Prostate gland (tissue), 2 donors: ENCODE measurements at regions not wholly inside any gene's neighbourhood (a gene's known extent, or its start where the extent isn't known, plus 50 kb on each side); places are given as distances from the start of the nearest gene placed in this dataset.

Experiments
- DNase-seq: peaks from one replicate; pipeline ENCODE4 v3.0.0-alpha.2; 2019; ENCODE audit warnings: low spot score
- H3K27ac ChIP-seq, 2 donors: fragments of 200-600 bp; sonication (generic); 2 replicates each; pipeline ENCODE4 v1.5.1; 2017 to 2019
- H3K27me3 ChIP-seq: fragments of 200-600 bp; sonication (generic); replicated peaks from 2 replicates; pipeline ENCODE4 v1.5.1; 2019; ENCODE audit not compliant: insufficient read depth
- H3K36me3 ChIP-seq, 2 donors: fragments of 200-600 bp; sonication (generic); 1 replicate in 1 of 2; 2 replicates in 1 of 2; pipeline versions ENCODE4 v1.5.1 to v1.8.1; 2017 to 2019
- H3K4me1 ChIP-seq: fragments of 200-600 bp; sonication (generic); replicated peaks from 2 replicates; pipeline ENCODE4 v1.5.1; 2019
- H3K4me3 ChIP-seq, 2 donors: fragments of 200-600 bp; sonication (generic); 2 replicates each; pipeline ENCODE4 v1.5.1; 2017 to 2019
- H3K9me3 ChIP-seq: fragments of 200-600 bp; sonication (generic); 2 replicates; pipeline ENCODE4 v1.5.1; 2017
- POLR2A ChIP-seq: fragments of 450-650 bp; IDR thresholded peaks from one replicate; pipeline ENCODE4 v1.6.1; 2016; ENCODE audit warnings: antibody characterized with exemption, mild to moderate bottlenecking
- POLR2AphosphoS5 ChIP-seq: sonication (generic); formaldehyde crosslinking; IDR thresholded peaks from one replicate; pipeline ENCODE4 v1.6.1; 2017; ENCODE audit warnings: antibody characterized with exemption
- WGBS: methylation state at CpG from one replicate; pipeline ENCODE4 v1.1.5; 2018; 5-methylcytosine and 5-hydroxymethylcytosine counted together
- intact Hi-C: fragments of 100-400 bp; cut with DNase I; formaldehyde crosslinking; loops from one replicate; pipeline ENCODE4 v1.14.2; 2022
- TF ChIP-seq, protein P1 (sequence below), 4 experiments: fragments of 200-600 bp in 2 of 4; fragments of 450-650 bp in 2 of 4; sonication (generic) in 2 of 4; IDR thresholded peaks; 1 replicate in 3 of 4; 2 replicates in 1 of 4; pipeline ENCODE4 v1.5.1; 2016 to 2019; ENCODE audit warnings: antibody characterized with exemption in 4 of 4, mild to moderate bottlenecking in 2 of 4, moderate library complexity in 2 of 4

DNA sequence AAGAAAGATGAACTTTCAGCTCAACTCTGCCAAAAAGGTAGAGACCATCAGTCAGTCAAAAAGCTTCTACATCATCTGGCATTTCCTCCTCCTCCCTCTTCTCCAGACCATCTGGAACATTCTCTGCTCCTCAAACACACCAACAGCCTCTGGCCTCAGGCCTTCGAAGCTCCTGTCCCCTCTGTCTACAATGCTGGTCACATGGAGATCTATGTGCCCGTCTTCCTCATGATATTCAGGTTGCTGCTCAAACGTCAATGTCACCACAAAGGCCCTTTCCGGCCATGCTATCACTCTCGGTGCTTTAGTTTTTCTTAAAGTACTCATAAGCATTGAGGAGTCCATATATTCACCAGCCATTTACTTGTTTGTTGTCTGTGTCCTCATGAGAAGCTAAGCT lies 146.2 kb downstream of the SPATA19 start:
- no peak for TF ChIP-seq POLR2A
- TF ChIP-seq, protein P1, sequence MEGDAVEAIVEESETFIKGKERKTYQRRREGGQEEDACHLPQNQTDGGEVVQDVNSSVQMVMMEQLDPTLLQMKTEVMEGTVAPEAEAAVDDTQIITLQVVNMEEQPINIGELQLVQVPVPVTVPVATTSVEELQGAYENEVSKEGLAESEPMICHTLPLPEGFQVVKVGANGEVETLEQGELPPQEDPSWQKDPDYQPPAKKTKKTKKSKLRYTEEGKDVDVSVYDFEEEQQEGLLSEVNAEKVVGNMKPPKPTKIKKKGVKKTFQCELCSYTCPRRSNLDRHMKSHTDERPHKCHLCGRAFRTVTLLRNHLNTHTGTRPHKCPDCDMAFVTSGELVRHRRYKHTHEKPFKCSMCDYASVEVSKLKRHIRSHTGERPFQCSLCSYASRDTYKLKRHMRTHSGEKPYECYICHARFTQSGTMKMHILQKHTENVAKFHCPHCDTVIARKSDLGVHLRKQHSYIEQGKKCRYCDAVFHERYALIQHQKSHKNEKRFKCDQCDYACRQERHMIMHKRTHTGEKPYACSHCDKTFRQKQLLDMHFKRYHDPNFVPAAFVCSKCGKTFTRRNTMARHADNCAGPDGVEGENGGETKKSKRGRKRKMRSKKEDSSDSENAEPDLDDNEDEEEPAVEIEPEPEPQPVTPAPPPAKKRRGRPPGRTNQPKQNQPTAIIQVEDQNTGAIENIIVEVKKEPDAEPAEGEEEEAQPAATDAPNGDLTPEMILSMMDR (IDR thresholded peaks at IDR 0.05): no peak
- no peak for TF ChIP-seq POLR2AphosphoS5

DNA sequence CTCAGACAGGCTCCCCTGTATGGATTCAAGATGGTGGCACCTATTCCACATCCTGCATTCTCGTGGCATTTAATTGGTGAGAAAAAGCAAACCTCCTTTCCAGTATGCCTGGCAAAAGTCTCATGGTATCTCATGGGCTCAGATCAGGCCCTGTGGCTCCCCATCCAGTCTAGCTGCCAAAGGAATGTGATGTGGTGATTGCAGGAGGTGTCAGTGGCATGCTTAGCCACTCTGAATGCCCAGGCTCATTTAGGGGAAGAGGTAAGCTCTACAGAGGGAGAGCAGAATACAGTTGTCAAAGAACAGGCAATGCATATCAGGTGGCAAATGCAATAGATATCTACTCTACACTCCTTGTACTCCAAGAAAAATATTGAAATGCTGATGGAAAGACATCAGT lies 146.7 kb downstream of the SPATA19 start:
- TF ChIP-seq, protein P1 (IDR thresholded peaks at IDR 0.05): no peak
- no peak for TF ChIP-seq POLR2AphosphoS5
- no peak for TF ChIP-seq POLR2A
- WGBS: 100% methylated on average over 1 of the region's 1 CpG
- H3K4me3 ChIP-seq: no peak overlapping the region
- no peaks in the 10 kb centered on the region for H3K9me3 ChIP-seq
- no peaks in the 10 kb centered on the region for H3K36me3 ChIP-seq
- DNase-seq: no peak
- intact Hi-C loops: no loop called here
- no peak overlapping the region for H3K27ac ChIP-seq
- H3K27me3 ChIP-seq: no peaks in the 10 kb centered on the region
- no peaks in the 10 kb centered on the region for H3K4me1 ChIP-seq

More for the DNA sequence above, 146.2 kb downstream of the SPATA19 start:
- no peak overlapping the region for H3K27ac ChIP-seq
- H3K4me1 ChIP-seq: no peaks in the 10 kb centered on the region
- H3K27me3 ChIP-seq: no peaks in the 10 kb centered on the region
- intact Hi-C loops: no loop called here
- WGBS: 90% methylated on average over 5 of the region's 5 CpGs
- no peaks in the 10 kb centered on the region for H3K36me3 ChIP-seq
- no peak for DNase-seq
- H3K4me3 ChIP-seq: no peak overlapping the region
- no peaks in the 10 kb centered on the region for H3K9me3 ChIP-seq

DNA sequence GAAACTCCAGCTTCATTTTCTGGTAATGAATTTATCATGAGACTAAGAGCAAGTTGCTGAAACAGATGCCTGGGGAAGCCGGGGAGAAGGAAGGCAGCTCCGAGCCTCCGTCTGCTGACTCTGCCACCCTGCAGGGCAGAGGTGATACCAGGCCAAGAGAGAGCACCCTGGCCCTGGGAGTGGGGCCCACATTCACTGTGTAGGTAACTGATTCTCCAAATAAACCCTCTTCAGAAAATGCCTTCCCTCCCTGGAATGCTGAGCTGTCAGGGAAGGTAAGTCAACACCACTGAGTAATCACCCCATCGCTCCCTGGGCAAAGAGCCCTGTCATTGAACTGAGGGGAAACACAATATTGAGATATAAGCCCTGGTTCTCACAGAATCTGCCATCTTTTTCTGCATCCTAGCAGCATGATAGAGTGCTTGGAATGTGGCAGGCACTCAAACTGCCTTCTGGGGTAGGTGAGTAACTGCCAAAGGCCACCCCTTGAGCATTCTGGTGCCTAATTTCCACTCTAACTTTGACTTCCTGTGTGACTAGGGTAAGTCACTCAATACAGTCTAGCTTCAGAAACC lies 147.6 kb downstream of the SPATA19 start:
- Histone ChIP-seq H3K4me3 (no peak overlapping the region), H3K27ac (no peak overlapping the region), H3K36me3 (no peaks in the 10 kb centered on the region), H3K27me3 (no peaks in the 10 kb centered on the region), H3K4me1 (no peaks in the 10 kb centered on the region), H3K9me3 (no peaks in the 10 kb centered on the region)
- TF ChIP-seq, protein P1 (IDR thresholded peaks at IDR 0.05): no peak
- TF ChIP-seq POLR2A: no peak
- TF ChIP-seq POLR2AphosphoS5: no peak
- 78% methylated on average over 4 of the region's 4 CpGs for WGBS
- no peak for DNase-seq
- intact Hi-C loops: no loop called here

DNA sequence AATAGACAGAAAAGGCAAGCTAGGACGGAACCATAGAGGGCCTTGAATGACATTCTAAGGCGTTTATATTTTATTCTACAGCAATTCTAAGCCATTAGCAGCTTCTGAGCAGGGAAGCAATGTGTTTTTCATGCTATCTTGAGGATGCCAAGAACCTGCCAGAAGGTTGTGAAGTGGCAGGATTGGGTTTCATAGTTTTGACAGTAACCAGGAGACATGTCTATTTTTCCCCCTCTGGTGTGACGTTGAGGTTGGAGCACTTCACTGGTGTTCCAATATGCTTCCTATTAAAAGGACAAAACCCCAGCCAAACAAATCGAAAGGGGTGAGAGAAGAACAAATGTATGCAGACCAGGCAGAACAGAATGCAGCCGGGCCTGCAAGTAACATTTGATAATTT lies 148.2 kb downstream of the SPATA19 start:
- no peak for TF ChIP-seq POLR2AphosphoS5
- no peak for TF ChIP-seq POLR2A
- TF ChIP-seq, protein P1 (IDR thresholded peaks at IDR 0.05): no peak
- no peak for DNase-seq
- Histone ChIP-seq H3K36me3 (no peaks in the 10 kb centered on the region), H3K9me3 (no peaks in the 10 kb centered on the region), H3K4me3 (no peak overlapping the region), H3K4me1 (no peaks in the 10 kb centered on the region), H3K27ac (no peak overlapping the region), H3K27me3 (no peaks in the 10 kb centered on the region)
- WGBS: 48% methylated on average over 5 of the region's 5 CpGs
- intact Hi-C loops: no loop called here

DNA sequence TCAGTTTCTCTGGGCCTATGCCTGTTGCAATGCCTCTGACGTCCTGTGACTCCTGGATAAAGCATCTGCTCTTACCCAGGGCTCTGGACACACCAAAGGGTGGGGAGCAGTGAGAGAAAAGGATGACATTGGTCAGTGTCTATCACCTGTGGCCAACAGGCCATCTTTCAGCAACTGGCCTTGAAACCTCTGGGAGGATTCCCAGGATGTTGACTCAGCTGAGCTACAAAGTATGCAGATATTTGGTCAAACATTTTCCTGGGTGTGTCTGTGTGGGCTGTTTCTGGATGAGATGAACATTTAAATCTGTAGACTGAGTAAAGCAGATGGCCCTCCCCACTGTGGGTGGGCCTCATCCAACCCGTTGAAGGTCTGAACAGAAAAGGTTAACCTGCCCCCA lies 149.9 kb downstream of the SPATA19 start:
- Histone ChIP-seq H3K4me1 (no peaks in the 10 kb centered on the region), H3K27me3 (no peaks in the 10 kb centered on the region), H3K36me3 (no peaks in the 10 kb centered on the region), H3K27ac (no peak overlapping the region), H3K9me3 (no peaks in the 10 kb centered on the region), H3K4me3 (no peak overlapping the region)
- no peak for DNase-seq
- no peak for TF ChIP-seq POLR2A
- TF ChIP-seq POLR2AphosphoS5: no peak
- WGBS: 79% methylated on average over 2 of the region's 2 CpGs
- intact Hi-C loops: no loop called here
